Parathyroid adenoma (tissue), 2 donors: ENCODE measurements at regions not wholly inside any gene's neighbourhood (a gene's known extent, or its start where the extent isn't known, plus 50 kb on each side); places are given as distances from the start of the nearest gene placed in this dataset.

Experiments
- H2AFZ ChIP-seq: fragments of 300-600 bp; sonication (generic); one replicate; pipeline ENCODE4 v1.7.0; 2017; ENCODE audit warnings: antibody characterized with exemption, mild to moderate bottlenecking
- H3K27ac ChIP-seq: fragments of 300-600 bp; sonication (generic); one replicate; pipeline ENCODE4 v1.7.0; 2017
- H3K27me3 ChIP-seq: fragments of 300-600 bp; sonication (generic); one replicate; pipeline ENCODE4 v1.7.0; 2017; ENCODE audit warnings: low read length; ENCODE audit not compliant: control insufficient read depth, insufficient read depth
- H3K36me3 ChIP-seq: fragments of 300-600 bp; sonication (generic); one replicate; pipeline ENCODE4 v1.7.0; 2017; ENCODE audit warnings: low read length; ENCODE audit not compliant: control insufficient read depth, insufficient read depth
- H3K4me1 ChIP-seq: fragments of 300-600 bp; sonication (generic); one replicate; pipeline ENCODE4 v1.7.0; 2017; ENCODE audit warnings: control low read depth
- H3K4me2 ChIP-seq: fragments of 300-600 bp; sonication (generic); one replicate; pipeline ENCODE4 v1.7.0; 2017; ENCODE audit warnings: low read length
- H3K4me3 ChIP-seq: fragments of 300-600 bp; sonication (generic); one replicate; pipeline ENCODE4 v1.7.0; 2017; ENCODE audit warnings: low read depth, low read length
- H3K79me2 ChIP-seq: fragments of 300-600 bp; sonication (generic); one replicate; pipeline ENCODE4 v1.7.0; 2017; ENCODE audit warnings: control low read depth
- H3K9ac ChIP-seq: fragments of 300-600 bp; sonication (generic); one replicate; pipeline ENCODE4 v1.7.0; 2017; ENCODE audit warnings: mild to moderate bottlenecking
- H3K9me3 ChIP-seq: fragments of 300-600 bp; sonication (generic); one replicate; pipeline ENCODE4 v1.7.0; 2017; ENCODE audit warnings: low read length; ENCODE audit not compliant: control insufficient read depth
- CTCF ChIP-seq: fragments of 300-600 bp; sonication (generic); IDR thresholded peaks from one replicate; pipeline ENCODE4 v1.7.0; 2017; ENCODE audit warnings: antibody characterized with exemption, mild to moderate bottlenecking
- donor health status: primary hyperparathyroidism.

GRCh38 chr6:145044641-145045246 is 690.6 kb downstream of the EPM2A start:
- Histone ChIP-seq H3K27me3 (no peaks in the 10 kb centered on the region), H3K27ac (no peak overlapping the region), H2AFZ (no peak overlapping the region), H3K79me2 (no peaks in the 10 kb centered on the region), H3K36me3 (no peaks in the 10 kb centered on the region), H3K9ac (no peak overlapping the region), H3K4me2 (no peak overlapping the region), H3K4me3 (no peak overlapping the region), H3K4me1 (no peaks in the 10 kb centered on the region), H3K9me3 (no peaks in the 10 kb centered on the region)
- no peak for TF ChIP-seq CTCF

DNA sequence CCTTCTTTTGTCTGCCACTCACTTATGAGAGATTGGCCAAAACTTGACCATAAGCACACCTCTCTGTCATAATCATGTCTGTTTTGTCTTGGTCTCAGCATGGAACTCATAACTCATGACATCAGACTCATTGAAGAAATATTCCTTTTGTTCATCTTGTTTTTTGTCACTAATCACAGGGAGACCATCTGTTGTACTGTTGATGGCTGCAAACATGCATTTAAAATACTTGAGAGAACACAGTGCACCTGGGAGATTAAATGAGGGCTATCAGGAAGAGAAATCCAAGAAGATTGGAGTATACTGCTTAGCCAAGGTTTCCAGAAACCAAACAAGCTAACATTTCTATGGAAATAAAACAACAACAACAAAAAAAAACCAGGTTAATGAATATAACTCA is 689.7 kb downstream of the EPM2A start:
- Histone ChIP-seq H3K4me2 (no peak overlapping the region), H3K4me3 (no peak overlapping the region), H3K27me3 (no peaks in the 10 kb centered on the region), H3K9ac (no peak overlapping the region), H3K36me3 (no peaks in the 10 kb centered on the region), H3K4me1 (no peaks in the 10 kb centered on the region), H3K79me2 (no peaks in the 10 kb centered on the region), H3K27ac (no peak overlapping the region), H3K9me3 (no peaks in the 10 kb centered on the region), H2AFZ (no peak overlapping the region)
- no peak for TF ChIP-seq CTCF

GRCh38 chr6:145047891-145048290 is 687.4 kb downstream of the EPM2A start:
- Histone ChIP-seq H3K9me3 (no peaks in the 10 kb centered on the region), H3K4me1 (no peaks in the 10 kb centered on the region), H2AFZ (no peak overlapping the region), H3K27me3 (no peaks in the 10 kb centered on the region), H3K9ac (no peak overlapping the region), H3K36me3 (no peaks in the 10 kb centered on the region), H3K79me2 (no peaks in the 10 kb centered on the region), H3K4me2 (no peak overlapping the region), H3K27ac (no peak overlapping the region), H3K4me3 (no peak overlapping the region)
- no peak for TF ChIP-seq CTCF

DNA sequence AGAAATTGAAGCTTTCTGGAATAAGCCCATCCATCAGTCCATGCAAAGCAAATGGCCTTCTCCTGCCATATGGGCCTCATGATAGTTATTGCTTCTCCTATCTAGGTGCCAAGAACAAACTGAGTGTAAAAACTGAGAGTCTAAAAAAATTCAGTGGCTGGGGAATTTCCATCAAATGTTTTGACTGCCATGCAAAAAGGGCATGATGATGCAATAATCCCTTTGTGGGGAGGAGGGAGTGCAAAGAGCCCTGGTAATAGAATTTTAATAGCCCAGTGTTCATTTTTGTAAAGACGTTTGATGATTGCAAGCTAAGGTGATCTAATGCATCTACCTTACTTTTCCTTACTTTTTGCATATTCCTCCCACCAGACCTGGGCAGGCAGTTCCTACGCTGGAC is 683.7 kb downstream of the EPM2A start:
- Histone ChIP-seq H3K27me3 (no peaks in the 10 kb centered on the region), H3K4me2 (no peak overlapping the region), H3K9ac (no peak overlapping the region), H3K36me3 (no peaks in the 10 kb centered on the region), H3K27ac (no peak overlapping the region), H3K4me3 (no peak overlapping the region), H3K9me3 (no peaks in the 10 kb centered on the region), H3K79me2 (no peaks in the 10 kb centered on the region), H3K4me1 (no peaks in the 10 kb centered on the region), H2AFZ (no peak overlapping the region)
- TF ChIP-seq CTCF: no peak

- no peak overlapping the region for H3K27ac ChIP-seq
- no peaks in the 10 kb centered on the region for H3K27me3 ChIP-seq
- H3K4me3 ChIP-seq: no peak overlapping the region
- TF ChIP-seq CTCF: no peak
- no peak overlapping the region for H2AFZ ChIP-seq
- no peak overlapping the region for H3K4me2 ChIP-seq
- no peaks in the 10 kb centered on the region for H3K9me3 ChIP-seq
- H3K9ac ChIP-seq: no peak overlapping the region
- H3K4me1 ChIP-seq: no peaks in the 10 kb centered on the region
- H3K36me3 ChIP-seq: no peaks in the 10 kb centered on the region
- no peaks in the 10 kb centered on the region for H3K79me2 ChIP-seq
These were observed 679.8 kb downstream of the EPM2A start for GRCh38 chr6:145055567-145055966.
